H1 (cell line): ENCODE measurements at regions not wholly inside any gene's neighbourhood (a gene's known extent, or its start where the extent isn't known, plus 50 kb on each side); places are given as distances from the start of the nearest gene placed in this dataset.

Experiments used
- KDM4A ChIP-seq: IDR thresholded peaks from one replicate; pipeline ENCODE4 v1.7.1; 2012; ENCODE audit warnings: low read depth, mild to moderate bottlenecking, moderate library complexity, low read length, inconsistent platforms; ENCODE audit not compliant: severe bottlenecking
- KDM5A ChIP-seq: fragments of 200-600 bp; IDR thresholded peaks from 2 replicates; pipeline ENCODE4 v1.7.1; 2012; ENCODE audit warnings: mild to moderate bottlenecking, low read length, inconsistent platforms, mixed read lengths
- MAFK ChIP-seq: IDR thresholded peaks from 2 replicates; pipeline ENCODE4 v1.6.1; 2012; ENCODE audit warnings: low read depth, mild to moderate bottlenecking, improper control_type of control experiment, low read length
- NRF1 ChIP-seq: IDR thresholded peaks from 2 replicates; pipeline ENCODE4 v1.6.1; 2011; ENCODE audit warnings: mild to moderate bottlenecking, low read depth, low read length, improper control_type of control experiment
- POU5F1 ChIP-seq: IDR thresholded peaks from 2 replicates; pipeline ENCODE4 v1.6.1; 2011; ENCODE audit warnings: low read depth, mild to moderate bottlenecking, low read length, moderate library complexity
- SP4 ChIP-seq: IDR thresholded peaks from 2 replicates; pipeline ENCODE4 v1.6.1; 2012; ENCODE audit warnings: low read length, inconsistent platforms
- TCF12 ChIP-seq: IDR thresholded peaks from 2 replicates; pipeline ENCODE4 v1.6.1; 2011; ENCODE audit warnings: low read depth, mild to moderate bottlenecking, low read length
- TF ChIP-seq, protein P1 (sequence below): fragments of 300-600 bp; sonication (generic); IDR thresholded peaks from 2 replicates; pipeline ENCODE4 v1.7.1; 2012; ENCODE audit warnings: low read length, moderate library complexity, mild to moderate bottlenecking, inconsistent platforms; ENCODE audit not compliant: insufficient replicate concordance

DNA sequence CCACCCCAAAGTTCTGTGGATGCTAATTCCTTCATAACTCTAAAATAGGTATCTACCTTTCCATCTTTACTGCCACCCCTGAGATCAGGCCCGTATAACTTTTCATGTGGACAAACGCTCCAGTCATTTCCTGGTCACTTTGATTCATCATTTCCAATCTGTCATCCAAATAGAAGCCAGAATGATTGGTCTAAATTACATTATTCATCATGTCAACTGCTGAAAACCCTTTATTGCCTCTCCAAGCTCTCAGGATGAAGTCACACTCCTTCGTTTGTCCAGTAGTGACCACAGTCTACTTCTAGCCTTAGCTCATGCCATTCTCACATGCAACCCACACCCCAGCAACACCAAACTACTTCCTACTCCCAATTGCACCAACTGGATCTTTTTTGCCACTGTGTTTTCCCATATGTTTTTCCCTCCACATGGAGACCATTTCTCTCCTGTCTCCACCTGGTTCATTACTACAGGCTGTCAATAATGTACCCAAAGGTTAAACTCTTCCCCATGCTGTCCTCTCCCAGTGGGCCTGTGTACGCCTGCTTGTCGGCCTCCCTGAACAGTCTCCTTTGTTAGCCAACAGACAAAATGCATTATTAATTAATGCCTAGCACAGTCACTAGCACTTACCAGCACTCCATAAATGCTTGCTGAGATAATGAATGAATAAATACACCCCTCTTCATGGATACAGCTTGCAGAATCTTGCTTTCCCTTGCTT is 382.6 kb upstream of the NOCT start (continued):
- TF ChIP-seq, protein P1, sequence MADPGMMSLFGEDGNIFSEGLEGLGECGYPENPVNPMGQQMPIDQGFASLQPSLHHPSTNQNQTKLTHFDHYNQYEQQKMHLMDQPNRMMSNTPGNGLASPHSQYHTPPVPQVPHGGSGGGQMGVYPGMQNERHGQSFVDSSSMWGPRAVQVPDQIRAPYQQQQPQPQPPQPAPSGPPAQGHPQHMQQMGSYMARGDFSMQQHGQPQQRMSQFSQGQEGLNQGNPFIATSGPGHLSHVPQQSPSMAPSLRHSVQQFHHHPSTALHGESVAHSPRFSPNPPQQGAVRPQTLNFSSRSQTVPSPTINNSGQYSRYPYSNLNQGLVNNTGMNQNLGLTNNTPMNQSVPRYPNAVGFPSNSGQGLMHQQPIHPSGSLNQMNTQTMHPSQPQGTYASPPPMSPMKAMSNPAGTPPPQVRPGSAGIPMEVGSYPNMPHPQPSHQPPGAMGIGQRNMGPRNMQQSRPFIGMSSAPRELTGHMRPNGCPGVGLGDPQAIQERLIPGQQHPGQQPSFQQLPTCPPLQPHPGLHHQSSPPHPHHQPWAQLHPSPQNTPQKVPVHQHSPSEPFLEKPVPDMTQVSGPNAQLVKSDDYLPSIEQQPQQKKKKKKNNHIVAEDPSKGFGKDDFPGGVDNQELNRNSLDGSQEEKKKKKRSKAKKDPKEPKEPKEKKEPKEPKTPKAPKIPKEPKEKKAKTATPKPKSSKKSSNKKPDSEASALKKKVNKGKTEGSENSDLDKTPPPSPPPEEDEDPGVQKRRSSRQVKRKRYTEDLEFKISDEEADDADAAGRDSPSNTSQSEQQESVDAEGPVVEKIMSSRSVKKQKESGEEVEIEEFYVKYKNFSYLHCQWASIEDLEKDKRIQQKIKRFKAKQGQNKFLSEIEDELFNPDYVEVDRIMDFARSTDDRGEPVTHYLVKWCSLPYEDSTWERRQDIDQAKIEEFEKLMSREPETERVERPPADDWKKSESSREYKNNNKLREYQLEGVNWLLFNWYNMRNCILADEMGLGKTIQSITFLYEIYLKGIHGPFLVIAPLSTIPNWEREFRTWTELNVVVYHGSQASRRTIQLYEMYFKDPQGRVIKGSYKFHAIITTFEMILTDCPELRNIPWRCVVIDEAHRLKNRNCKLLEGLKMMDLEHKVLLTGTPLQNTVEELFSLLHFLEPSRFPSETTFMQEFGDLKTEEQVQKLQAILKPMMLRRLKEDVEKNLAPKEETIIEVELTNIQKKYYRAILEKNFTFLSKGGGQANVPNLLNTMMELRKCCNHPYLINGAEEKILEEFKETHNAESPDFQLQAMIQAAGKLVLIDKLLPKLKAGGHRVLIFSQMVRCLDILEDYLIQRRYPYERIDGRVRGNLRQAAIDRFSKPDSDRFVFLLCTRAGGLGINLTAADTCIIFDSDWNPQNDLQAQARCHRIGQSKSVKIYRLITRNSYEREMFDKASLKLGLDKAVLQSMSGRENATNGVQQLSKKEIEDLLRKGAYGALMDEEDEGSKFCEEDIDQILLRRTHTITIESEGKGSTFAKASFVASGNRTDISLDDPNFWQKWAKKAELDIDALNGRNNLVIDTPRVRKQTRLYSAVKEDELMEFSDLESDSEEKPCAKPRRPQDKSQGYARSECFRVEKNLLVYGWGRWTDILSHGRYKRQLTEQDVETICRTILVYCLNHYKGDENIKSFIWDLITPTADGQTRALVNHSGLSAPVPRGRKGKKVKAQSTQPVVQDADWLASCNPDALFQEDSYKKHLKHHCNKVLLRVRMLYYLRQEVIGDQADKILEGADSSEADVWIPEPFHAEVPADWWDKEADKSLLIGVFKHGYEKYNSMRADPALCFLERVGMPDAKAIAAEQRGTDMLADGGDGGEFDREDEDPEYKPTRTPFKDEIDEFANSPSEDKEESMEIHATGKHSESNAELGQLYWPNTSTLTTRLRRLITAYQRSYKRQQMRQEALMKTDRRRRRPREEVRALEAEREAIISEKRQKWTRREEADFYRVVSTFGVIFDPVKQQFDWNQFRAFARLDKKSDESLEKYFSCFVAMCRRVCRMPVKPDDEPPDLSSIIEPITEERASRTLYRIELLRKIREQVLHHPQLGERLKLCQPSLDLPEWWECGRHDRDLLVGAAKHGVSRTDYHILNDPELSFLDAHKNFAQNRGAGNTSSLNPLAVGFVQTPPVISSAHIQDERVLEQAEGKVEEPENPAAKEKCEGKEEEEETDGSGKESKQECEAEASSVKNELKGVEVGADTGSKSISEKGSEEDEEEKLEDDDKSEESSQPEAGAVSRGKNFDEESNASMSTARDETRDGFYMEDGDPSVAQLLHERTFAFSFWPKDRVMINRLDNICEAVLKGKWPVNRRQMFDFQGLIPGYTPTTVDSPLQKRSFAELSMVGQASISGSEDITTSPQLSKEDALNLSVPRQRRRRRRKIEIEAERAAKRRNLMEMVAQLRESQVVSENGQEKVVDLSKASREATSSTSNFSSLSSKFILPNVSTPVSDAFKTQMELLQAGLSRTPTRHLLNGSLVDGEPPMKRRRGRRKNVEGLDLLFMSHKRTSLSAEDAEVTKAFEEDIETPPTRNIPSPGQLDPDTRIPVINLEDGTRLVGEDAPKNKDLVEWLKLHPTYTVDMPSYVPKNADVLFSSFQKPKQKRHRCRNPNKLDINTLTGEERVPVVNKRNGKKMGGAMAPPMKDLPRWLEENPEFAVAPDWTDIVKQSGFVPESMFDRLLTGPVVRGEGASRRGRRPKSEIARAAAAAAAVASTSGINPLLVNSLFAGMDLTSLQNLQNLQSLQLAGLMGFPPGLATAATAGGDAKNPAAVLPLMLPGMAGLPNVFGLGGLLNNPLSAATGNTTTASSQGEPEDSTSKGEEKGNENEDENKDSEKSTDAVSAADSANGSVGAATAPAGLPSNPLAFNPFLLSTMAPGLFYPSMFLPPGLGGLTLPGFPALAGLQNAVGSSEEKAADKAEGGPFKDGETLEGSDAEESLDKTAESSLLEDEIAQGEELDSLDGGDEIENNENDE, result no peak
- TF ChIP-seq KDM5A (no peak), POU5F1 (no peak), KDM4A (no peak), SP4 (no peak), TCF12 (no peak), NRF1 (no peak), MAFK (no peak)
